ENCODE measurements at regions not wholly inside any gene's neighbourhood (a gene's known extent, or its start where the extent isn't known, plus 50 kb on each side); places are given as distances from the start of the nearest gene placed in this dataset.

DNA sequence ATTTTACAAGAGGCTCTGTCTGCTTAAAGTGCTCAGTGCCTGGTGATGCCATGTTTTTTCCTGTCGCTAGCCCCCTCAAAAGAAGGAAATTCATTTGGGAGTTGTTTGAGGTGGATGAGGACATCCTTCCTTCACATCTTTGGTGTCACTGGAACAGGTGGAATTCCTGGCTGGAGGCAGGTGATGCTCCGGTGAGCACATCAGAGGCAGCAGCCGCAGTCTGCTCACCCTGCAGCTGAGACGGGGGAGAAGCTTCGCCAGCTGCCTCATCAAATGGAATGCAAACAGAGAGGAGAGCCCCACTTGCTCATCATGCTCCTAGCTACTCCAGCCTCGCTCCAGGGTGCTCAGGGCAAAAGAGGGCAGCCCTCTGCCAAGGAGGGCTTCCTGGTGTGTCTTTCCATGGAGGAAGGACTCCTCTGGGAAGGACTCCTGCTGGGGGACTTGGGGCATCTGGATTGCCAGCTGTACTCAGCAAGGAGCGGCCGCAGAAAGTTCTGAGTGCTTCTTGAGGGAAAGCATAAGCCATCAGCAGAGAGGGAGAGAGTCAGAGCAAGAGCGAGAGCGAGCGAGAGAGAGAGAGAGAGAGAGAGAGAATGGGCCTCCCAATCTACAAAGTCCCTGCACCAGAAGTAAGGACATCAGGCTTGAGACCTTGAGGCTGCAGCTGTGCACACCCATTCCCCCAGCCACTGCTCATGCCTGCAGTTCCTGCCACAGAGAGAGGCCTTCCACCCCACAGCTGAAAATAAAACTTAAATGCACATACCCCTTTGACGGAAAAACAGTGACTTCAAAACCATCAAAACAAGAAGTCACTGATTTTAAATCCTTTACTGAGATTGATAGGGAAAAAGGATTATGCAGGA, 74.3 kb upstream of the UBL3 start:
- no peak for DNase-seq (ENCODE audit: low spot score)
- intact Hi-C loops (cut with DNase I), result loop anchor here in 1 of 2 donors (5.0 kb wide), 1 partner anchor 72 kb away; the partner anchor contains the start of gene UBL3

DNA sequence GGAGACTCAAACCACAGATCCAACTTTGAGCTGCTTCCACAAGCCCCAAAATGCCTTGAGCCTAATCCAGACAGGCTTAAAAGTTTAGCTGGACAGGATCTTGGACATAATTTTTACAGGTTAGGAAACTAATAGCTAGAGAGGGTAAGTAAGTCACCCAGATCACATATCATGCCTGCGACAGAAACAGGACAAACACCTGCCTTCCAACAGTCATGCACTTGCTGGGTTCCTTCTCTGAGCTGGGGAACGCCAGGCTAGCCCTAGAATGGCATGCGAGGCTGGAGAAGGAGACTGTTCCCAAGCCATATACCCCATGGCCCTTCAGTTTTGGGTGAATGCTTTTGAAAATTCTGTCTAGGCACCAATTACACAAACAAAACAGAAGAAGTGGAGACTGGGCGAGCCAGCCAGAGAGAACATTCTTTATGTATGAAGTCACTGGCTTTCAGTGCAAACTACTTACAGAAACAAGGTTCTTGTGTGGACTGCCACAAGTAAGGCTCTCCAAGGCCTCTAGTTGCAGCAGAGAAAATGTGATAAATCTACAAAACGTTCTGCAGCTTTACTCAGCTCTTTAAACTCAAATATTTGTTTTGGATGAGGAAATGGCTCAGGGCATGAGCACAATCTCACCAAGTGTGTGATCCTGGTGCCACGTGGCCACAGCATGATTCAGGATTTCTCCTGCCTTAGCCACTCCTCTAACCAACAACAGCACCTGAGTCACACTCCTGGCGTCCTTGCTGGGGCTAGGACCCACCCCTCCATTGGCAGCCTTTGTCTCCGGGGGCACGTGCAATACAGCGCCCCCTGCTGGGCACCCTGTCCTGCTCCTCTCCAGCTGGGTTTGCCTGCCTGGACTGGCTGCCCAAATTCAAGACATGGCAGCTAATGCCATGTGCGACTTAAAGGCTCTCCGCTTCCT, 73.4 kb upstream of the UBL3 start:
- intact Hi-C loops (cut with DNase I), result loop anchor here in 1 of 2 donors (5.0 kb wide), 1 partner anchor 72 kb away; the partner anchor contains the start of gene UBL3
- peak; percentile 95 for DNase-seq (ENCODE audit: low spot score)

DNA sequence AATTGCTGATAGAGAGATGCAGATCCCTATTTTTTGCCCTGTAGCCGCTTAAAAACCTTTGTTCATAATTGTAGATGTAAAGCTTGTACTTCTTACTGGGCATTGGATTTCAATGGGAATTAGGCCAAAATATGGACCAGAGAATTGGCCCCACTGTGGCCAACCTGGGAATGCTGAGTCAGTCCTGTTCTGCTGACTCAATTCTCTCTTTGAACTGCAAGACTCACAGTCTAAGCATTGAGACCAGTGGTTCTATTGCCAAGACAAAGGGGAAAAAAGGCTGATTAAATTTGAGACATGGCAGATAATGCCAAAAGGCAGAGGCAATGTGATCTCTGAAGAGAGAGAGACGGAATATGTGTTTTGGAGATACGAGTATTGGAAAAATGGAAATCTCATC, 72.5 kb upstream of the UBL3 start:
- intact Hi-C loops (cut with DNase I), result loop anchor here in 1 of 2 donors (5.0 kb wide), 1 partner anchor 71 kb away; the partner anchor contains the start of gene UBL3
- no peak for DNase-seq (ENCODE audit: low spot score)

DNA sequence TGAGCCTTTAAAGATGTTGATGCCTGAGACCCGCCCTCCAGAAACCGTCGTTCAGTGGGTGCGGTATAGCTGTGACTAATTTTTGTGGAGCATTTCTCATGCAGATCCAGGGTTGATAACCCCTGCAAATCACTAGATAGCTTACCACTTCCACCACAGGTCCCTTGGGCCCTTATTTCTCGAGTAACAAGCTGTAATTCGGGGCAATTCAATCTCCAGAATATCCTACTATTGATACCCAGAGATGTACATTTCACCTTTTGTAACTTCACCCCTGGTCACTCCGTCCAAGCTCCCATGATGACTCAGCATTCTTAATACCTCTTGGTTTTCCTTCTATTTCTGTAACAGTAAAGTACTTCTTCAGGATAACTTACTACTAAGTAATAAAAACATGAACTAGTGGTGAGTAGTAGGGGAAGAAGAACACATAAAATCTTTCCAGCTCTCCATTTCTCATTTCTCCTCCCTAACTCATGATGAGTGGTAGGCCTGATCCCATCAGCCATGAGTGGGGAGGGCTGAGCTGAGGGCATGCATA, 71.9 kb upstream of the UBL3 start:
- DNase-seq (ENCODE audit: low spot score), result no peak
- intact Hi-C loops (cut with DNase I), result loop anchor here in 1 of 2 donors (5.0 kb wide), 1 partner anchor 70 kb away; the partner anchor contains the start of gene UBL3

DNA sequence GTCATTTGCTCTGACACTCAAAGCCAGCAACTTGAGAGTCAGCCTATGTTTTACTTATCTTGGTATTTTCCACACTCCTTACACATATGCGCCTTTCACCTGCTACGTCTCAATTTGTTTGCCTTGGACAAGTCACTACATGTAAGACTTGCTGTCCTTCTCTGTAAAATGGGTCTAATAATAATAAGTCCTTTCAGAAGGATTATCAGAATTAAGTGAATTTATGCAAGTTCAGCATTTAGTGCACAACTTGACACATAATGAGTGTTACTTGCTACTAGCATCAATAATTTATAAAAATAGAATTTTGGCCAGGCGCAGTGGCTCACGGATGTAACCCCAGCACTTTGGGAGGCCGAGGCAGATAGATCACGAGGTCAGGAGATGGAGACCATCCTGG, 71.1 kb upstream of the UBL3 start:
- no peak for DNase-seq (ENCODE audit: low spot score)
- intact Hi-C loops (cut with DNase I), result loop anchor here in 1 of 2 donors (5.0 kb wide), 1 partner anchor 69 kb away; the partner anchor contains the start of gene UBL3

DNA sequence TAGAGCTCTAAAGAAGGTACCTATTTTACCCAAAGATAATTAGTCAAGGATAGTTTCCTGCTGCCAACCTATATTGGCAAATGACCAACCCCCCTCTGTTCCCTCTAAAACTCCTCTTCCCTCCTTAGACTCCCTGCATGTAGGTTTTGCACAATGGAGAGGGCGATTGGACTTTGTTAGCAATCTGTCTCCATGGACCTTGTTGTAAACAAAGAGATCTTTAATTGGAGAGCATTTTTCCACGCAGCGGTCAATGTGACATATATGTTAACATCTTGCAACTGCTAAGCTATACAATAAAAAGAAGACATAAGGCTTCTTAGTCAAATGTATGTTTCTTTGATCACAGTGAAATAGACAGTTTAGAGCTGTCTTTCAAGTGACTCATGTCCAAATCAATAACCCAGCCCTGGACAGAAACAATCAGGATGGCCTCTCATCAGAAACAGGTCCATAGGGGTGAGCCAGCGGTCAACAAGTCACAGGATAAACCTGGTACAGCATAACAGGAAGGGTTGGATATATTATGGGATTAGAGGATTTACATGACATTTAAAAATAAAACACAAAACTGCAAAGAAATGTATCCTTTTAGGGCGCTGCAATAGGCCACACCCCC, 69.7 kb upstream of the UBL3 start:
- DNase-seq (ENCODE audit: low spot score), result no peak
- intact Hi-C loops (cut with DNase I), result loop anchor here in 1 of 2 donors (5.0 kb wide), 1 partner anchor 68 kb away; the partner anchor contains the start of gene UBL3

DNA sequence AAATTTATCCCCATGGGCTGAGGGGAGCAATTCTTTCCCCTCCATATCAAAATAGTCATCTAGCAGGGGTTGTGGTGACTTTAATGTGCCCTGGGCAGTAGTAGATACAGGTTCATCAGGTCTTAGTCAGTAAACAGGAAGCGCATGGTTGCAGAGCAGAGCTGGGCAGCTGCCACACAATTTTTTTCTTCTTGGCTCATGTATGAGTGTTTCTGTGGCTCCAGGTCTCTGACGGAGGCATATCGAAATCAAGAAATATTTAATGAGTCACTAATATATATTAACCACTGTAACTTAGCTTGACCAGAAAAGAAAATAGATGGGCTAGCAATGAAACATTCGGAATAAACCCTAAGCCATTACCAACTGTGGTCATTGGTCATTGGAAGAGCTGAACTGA, 68.4 kb upstream of the UBL3 start:
- no peak for DNase-seq (ENCODE audit: low spot score)
- intact Hi-C loops (cut with DNase I), result no loop called here

DNA sequence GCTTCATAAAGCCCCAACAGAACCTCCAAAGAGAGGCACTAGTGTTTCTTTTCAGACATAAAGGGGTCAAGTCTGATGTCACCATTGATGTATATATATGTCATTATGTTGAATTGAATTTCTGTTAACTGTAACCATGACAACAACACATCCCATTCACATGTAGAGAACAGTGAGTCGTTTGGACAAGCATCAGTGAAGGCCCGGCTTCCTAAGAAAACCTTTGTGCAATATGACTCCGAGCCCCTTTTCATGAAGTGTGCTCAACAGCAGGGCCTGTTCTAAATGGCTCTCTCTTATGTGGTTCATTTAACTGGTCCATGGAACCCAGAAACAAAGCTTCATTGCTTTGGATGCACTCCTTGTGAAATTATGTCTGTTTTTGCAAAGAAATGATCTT, 67.2 kb upstream of the UBL3 start:
- no peak for DNase-seq (ENCODE audit: low spot score)
- intact Hi-C loops (cut with DNase I), result no loop called here

DNA sequence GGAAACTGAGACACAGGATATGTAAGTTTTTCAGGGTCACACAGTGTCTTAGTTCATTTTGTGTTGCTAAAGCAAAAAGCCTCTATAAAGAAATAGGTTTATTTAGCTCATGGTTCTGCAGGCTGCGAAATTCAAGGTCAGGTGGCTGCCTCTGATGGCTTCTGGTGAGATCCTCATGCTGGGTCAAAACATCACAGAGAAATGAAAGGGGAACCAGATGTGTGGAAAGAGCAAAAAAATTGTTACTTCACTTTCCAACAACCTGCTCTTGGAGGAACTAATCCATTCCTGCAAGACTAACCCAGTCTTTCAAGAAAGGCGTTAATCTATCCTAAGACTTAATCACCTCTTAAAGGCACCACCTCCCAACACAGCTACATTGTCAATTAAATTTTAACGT, 64.2 kb upstream of the UBL3 start:
- no peak for DNase-seq (ENCODE audit: low spot score)
- intact Hi-C loops (cut with DNase I), result no loop called here

DNA sequence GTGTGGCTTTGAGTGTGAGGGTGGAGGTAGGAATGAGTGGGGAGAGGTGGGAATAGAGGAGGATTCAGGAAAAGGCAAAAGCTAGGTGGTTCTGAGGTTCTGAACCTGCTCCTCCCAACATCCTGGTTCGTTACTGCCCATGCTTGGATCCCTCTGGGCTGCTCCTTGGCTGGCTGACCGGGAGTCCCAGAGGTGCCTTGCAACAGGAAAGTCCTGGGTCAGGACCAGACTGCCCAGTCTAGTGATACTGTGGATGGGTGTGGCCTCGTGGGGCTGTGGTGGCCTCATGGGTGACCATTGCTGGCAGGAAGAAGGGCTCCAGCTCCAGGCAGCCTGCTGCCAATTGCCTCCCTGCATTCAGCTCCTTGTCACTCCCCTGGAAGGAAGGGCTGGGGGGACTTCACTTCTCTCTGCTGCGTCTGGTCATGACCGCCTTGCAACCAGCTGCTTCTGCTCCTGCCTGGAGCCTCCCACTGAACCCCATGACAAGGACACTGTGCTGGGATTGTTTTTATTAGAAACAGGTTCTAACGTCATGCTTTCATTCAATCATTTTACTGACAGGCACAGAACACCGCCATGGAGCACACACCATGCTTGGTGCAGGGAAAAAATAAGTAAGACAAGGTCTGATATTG, 61.5 kb upstream of the UBL3 start:
- intact Hi-C loops (cut with DNase I), result no loop called here

DNA sequence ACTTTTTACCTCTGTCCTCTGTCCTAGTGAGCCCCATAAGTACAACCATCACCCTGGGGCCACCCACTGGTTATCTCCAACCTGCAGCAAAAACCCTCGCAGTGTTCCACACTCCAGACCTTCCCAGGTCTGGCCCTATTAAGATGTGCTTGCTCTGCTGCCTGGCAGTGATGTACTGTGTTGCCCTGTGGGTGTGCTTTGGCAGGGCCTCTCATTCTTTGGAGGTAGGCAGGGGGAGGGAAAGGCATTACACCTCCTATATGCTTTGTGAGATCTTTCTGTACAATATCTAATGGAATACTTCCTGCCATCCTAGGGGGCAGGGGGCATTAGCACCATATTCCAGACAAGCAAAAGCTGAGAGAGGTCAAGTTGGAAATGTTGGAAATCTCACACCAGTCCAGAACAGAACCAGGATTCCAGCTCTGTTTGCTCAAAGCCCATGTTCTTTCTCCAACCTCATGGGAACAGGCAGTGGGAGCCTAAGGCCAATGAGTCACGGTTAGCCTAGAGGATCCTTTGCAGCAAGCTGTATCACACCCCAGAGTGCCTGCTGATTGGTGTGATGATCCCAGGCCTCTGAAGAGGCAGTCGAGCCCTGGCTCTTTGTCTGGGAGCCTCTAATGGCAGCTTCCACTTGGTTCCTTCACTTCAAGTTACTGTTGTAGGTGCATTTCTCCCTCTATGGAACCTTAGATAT, 59.7 kb upstream of the UBL3 start:
- intact Hi-C loops (cut with DNase I), result no loop called here
- no peak for DNase-seq (ENCODE audit: low spot score)

More for the DNA sequence above, 61.5 kb upstream of the UBL3 start:
- DNase-seq (ENCODE audit: low spot score), result no peak

DNA sequence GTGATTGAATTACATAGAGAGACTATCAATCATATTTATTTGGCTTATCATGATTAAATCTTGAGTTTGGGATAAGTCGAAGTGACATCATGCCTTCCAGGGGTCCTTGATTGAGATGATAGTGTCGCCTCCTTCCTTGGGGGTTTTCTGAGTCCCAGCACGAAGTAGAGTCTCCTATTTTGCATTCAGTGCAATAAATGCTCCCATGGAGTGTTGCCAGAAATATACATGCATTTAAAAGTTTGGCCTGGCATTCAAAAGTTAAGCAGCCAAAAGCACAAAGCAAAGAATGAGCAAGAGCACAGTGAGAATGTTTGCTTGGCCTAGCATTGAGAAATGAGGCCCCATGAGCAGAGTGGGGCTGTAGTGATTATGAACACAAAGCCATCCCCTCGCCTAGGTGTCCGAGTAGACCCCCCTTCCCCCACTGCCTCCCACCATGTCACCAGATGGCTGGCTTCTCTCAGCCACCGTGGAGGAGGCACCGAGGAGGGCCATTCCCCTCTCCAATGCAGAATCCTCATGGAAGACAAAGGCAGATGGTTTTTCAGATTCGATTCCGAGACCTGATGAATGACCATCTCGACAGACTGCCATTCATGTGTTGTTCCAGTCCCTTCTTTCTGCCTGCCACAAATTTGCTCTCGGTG, 58.8 kb upstream of the UBL3 start:
- intact Hi-C loops (cut with DNase I), result no loop called here
- DNase-seq (ENCODE audit: low spot score), result no peak

DNA sequence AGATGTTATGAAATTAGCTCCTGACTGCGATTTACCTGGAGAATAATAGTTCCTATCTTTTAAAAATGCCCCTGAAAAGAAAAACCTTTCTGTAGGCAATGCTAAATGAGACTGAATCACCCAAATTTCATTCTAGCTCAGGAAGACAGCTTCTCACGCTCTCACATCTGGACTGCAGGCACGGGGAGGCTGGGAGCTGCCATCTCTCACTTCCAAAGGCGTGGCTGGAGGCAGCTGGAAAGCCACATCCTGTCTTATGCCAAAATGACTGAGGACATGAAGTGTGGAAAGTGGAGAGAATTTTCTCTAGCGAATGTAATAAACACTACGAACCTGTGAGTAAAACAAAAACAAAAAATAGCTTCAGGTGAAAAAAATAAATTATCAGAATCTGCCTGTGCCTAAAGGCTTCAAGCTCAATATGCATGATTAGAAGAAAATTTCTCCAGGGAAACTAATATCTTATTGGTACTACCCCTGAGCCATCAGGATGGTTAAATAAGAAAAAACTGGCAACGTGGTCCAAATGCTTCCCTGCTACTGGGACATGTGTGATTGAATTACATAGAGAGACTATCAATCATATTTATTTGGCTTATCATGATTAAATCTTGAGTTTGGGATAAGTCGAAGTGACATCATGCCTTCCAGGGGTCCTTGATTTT, 58.1 kb upstream of the UBL3 start:
- intact Hi-C loops (cut with DNase I), result no loop called here
- no peak for DNase-seq (ENCODE audit: low spot score)

DNA sequence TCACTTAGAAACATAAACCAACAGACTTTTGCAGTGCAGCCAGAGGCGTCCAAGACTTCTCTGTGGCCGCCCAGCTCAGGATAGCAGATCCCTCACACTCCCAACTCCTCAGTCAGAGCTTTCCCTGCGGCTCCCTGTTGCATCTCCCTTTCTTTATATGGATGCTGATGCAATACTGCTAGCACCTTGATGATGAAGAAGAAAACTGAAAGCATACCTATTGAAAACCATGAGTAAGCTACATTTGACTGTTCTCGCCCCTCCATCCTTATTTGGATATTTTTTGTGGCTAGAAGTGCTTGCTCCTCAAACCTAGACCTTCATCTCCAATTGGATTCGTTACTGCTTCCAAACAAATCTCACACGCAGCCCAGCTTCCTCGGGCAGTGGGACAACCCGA, 57.3 kb upstream of the UBL3 start:
- intact Hi-C loops (cut with DNase I), result no loop called here

DNA sequence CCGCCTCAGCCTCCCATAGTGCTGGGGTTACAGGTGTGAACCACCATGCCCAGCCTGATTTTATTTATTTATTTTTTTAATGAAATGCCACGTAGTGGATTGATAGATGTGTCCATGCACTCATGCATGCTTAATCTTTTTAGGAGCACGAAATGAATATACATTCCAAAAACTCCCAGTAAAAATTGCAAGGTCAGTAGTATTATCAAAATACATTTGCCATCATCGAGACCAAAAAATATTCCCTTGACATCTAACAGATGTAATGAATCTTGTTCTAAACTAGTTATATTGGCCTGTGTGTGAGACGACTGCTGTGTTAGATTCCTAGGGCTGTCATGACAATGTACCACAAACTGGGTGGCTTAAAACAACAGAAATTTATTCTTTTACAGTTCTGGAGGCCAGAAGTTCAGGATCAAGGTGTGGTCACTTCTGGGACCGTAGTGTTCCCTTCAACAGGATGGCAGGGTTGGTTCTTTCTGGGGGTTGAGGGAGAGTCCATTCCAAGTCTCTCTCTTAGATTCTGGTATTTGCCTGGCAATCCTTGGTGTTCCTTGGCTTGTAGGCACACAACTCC, 56.1 kb upstream of the UBL3 start:
- intact Hi-C loops (cut with DNase I), result no loop called here
- DNase-seq (ENCODE audit: low spot score), result no peak

More for the DNA sequence above, 57.3 kb upstream of the UBL3 start:
- no peak for DNase-seq (ENCODE audit: low spot score)

DNA sequence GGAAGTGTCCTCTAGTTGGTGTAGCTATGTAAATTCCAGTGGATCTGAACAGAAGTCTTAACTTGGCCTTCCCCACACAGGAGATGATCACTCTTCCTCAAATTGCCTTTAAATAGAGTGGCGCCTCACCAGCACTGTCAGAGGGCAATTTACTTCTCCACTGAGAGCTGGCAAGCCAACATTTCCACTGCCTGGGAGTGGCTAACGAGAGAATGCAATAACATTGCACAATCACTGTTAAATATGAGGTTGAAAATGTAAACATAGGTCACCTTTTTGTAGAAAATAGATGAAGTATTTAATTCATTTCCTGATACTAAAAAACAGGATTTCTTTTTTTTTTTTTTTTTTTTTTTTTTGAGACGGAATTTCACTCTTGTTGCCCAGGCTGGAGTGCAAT, 55.4 kb upstream of the UBL3 start:
- intact Hi-C loops (cut with DNase I), result no loop called here
- no peak for DNase-seq (ENCODE audit: low spot score)

DNA sequence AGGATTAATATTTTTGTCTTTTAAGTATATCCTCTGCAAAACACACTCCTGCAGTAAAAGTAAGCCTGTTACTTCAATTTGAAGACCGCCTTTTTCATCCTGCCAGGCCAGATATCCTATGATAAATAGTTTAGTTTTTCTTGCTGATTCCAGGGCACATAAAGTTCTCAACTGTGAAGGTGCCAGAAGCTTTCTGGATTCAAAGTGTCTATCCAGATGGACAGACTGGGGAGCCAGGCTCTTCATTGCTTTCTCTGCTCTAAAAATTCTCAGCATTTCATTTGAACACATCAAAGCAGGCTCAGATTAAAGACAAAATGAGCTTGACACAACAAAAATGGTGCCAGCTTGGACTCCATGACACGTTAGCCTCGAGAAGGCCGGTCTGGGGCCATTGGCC, 53.6 kb upstream of the UBL3 start:
- DNase-seq (ENCODE audit: low spot score), result no peak
- intact Hi-C loops (cut with DNase I), result no loop called here
